Ishikawa (cell line): ENCODE measurements at regions not wholly inside any gene's neighbourhood (a gene's known extent, or its start where the extent isn't known, plus 50 kb on each side); places are given as distances from the start of the nearest gene placed in this dataset.

Experiments used
- CEBPB ChIP-seq: IDR thresholded peaks from 2 replicates; pipeline ENCODE4 v1.6.1; 2012
- CREB1 ChIP-seq: IDR thresholded peaks from 2 replicates; pipeline ENCODE4 v1.6.1; 2012; ENCODE audit warnings: low read depth
- EGR1 ChIP-seq: IDR thresholded peaks from 2 replicates; pipeline ENCODE4 v1.6.1; 2012
- EP300 ChIP-seq: IDR thresholded peaks from 2 replicates; pipeline ENCODE4 v1.6.1; 2012; ENCODE audit warnings: borderline replicate concordance
- FOXM1 ChIP-seq: IDR thresholded peaks from 2 replicates; pipeline ENCODE4 v1.6.1; 2012; ENCODE audit warnings: low read depth, borderline replicate concordance
- MAX ChIP-seq: IDR thresholded peaks from 2 replicates; pipeline ENCODE4 v1.6.1; 2012
- NFIC ChIP-seq: IDR thresholded peaks from 2 replicates; pipeline ENCODE4 v1.6.1; 2012
- RAD21 ChIP-seq: IDR thresholded peaks from 2 replicates; pipeline ENCODE4 v1.6.1; 2012; ENCODE audit warnings: low read depth
- REST ChIP-seq: IDR thresholded peaks from 2 replicates; pipeline ENCODE4 v1.6.1; 2012; ENCODE audit warnings: low read depth, mild to moderate bottlenecking
- TAF1 ChIP-seq: IDR thresholded peaks from 2 replicates; pipeline ENCODE4 v1.6.1; 2012; ENCODE audit warnings: low read depth, mild to moderate bottlenecking
- TCF12 ChIP-seq: IDR thresholded peaks from 2 replicates; pipeline ENCODE4 v1.6.1; 2012; ENCODE audit warnings: low read depth
- TEAD4 ChIP-seq: IDR thresholded peaks from 2 replicates; pipeline ENCODE4 v1.6.1; 2012
- YY1 ChIP-seq: IDR thresholded peaks from 2 replicates; pipeline ENCODE4 v1.6.1; 2012; ENCODE audit warnings: low read depth
- ZBTB7A ChIP-seq: IDR thresholded peaks from 2 replicates; pipeline ENCODE4 v1.6.1; 2012; ENCODE audit warnings: low read depth
- TF ChIP-seq, protein P1 (sequence below): IDR thresholded peaks from 2 replicates; pipeline ENCODE4 v1.6.1; 2012

- TF ChIP-seq TEAD4 (no peak), NFIC (no peak), REST (no peak), CREB1 (no peak), ZBTB7A (no peak), YY1 (no peak)
Observed at GRCh38 chr6:47180633-47181032, 129.1 kb downstream of the TNFRSF21 start.

DNA sequence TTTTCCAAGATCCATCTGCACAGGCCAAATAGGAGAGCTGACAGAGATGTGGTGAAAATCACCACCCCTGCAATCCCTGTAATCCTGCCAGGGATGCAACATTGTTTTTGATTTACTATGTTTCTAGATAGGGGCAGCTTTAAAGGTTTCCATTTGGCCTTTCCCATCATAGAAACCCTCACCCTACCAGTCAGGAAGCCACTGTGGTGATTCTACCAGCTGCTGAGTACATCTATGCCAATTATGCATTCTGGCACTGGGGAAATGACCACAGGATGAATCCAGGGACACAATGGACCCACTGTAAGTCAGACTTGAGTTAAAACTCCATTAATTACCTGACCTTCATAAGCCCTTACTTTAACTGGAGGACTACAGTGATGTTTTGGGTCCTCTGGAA, 130.4 kb downstream of the TNFRSF21 start:
- TF ChIP-seq, protein P1, sequence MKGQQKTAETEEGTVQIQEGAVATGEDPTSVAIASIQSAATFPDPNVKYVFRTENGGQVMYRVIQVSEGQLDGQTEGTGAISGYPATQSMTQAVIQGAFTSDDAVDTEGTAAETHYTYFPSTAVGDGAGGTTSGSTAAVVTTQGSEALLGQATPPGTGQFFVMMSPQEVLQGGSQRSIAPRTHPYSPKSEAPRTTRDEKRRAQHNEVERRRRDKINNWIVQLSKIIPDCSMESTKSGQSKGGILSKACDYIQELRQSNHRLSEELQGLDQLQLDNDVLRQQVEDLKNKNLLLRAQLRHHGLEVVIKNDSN = no peak
- no peak for TF ChIP-seq NFIC
- TF ChIP-seq TCF12 = no peak
- no peak for TF ChIP-seq TAF1
- no peak for TF ChIP-seq REST

GRCh38 chr6:47175656-47176055, 133.5 kb upstream of the ADGRF1 start:
- TF ChIP-seq NFIC (no peak), ZBTB7A (no peak), YY1 (no peak), CREB1 (no peak), TEAD4 (no peak), CEBPB (no peak), EGR1 (no peak), REST (no peak)
- TF ChIP-seq, protein P1 = no peak

DNA sequence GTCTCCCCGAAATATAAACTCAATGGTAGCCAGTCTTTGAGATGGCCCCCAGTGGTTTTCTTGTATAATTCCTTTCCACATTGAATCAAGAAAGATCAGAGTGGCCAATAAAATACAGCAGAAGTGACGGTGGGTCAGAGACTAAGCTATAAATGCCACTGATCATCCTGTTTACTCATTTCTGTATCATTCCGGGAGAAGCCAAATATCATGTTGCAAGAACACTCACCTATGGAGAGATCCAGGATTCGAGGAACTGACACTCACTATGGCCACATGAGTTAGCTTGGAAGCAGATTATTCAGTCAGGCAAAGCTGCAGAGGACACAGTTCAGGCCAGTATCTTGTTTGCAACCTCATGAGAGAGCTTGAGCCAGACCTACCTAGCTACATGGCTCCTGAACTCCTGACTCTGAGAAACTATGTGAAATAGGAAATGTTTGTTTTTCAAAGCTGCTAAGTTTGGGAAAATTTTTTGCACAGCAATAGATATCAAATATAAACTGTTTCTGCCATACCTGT, 132.4 kb upstream of the ADGRF1 start:
- TF ChIP-seq EGR1 (no peak), NFIC (no peak), ZBTB7A (no peak), REST (no peak), TCF12 (no peak), RAD21 (no peak), CEBPB (no peak), CREB1 (no peak), MAX (no peak), TEAD4 (no peak), YY1 (no peak), EP300 (no peak), FOXM1 (no peak), TAF1 (no peak)
- TF ChIP-seq, protein P1 = no peak
